GM12892 (cell line): ENCODE measurements at regions not wholly inside any gene's neighbourhood (a gene's known extent, or its start where the extent isn't known, plus 50 kb on each side); places are given as distances from the start of the nearest gene placed in this dataset.

Experiments
- POLR2A ChIP-seq: IDR thresholded peaks from 2 replicates; pipeline ENCODE4 v1.6.1; 2011; ENCODE audit warnings: low read depth, low read length, control low read depth
- POLR2AphosphoS5 ChIP-seq: IDR thresholded peaks from 2 replicates; pipeline ENCODE4 v1.6.1; 2011; ENCODE audit warnings: low read depth, low read length, control low read depth

DNA sequence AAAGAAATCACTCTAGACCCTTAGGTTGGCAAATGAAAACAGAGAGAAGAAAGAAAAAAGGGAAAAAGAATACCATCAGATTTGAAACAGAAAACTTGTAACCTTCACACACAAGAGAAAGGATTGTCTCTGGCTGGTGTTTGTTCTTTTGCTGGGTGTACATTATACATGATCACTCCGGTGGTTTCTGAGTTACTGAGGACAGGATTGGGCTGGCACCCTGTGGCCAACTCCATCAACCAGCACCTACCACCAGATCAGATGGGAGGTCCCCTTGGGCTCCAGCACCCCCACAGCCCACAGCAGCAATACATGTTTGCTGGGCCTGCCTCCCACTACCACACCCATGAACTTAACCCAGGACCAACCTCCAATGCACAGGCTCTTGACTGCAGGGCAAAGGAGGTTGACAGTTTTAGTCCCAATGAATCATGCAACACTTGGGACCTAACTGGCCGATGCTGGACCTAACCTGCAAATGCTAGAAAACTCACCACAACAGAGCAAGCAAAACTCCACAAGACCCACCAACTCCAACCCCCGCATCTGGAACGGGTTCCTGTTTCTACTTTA lies 308.3 kb downstream of the SOX9 start:
- no peak for TF ChIP-seq POLR2A
- no peak for TF ChIP-seq POLR2AphosphoS5
